OCI-LY1 (cell line): ENCODE measurements at regions not wholly inside any gene's neighbourhood (a gene's known extent, or its start where the extent isn't known, plus 50 kb on each side); places are given as distances from the start of the nearest gene placed in this dataset.

ENCODE experiments used
- CTCF ChIP-seq: fragments of 200-600 bp; sonication (generic), shearing (Covaris generic); IDR thresholded peaks from 2 replicates; pipeline ENCODE4 v1.5.1; 2017; ENCODE audit warnings: mild to moderate bottlenecking, antibody characterized with exemption, low read length, moderate library complexity, mixed read lengths
- EZH2 ChIP-seq: fragments of 200-600 bp; sonication (generic), shearing (Covaris generic); IDR thresholded peaks from 2 replicates; pipeline ENCODE4 v1.8.0; 2017; ENCODE audit warnings: borderline replicate concordance, mixed run types, mild to moderate bottlenecking, antibody characterized with exemption, low read length, moderate library complexity, mixed read lengths

GRCh38 chr10:111303887-111304286, 227.1 kb downstream of the ADRA2A start:
- no peak for TF ChIP-seq CTCF
- no peak for TF ChIP-seq EZH2
